K562 (cell line): ENCODE measurements at regions not wholly inside any gene's neighbourhood (a gene's known extent, or its start where the extent isn't known, plus 50 kb on each side); places are given as distances from the start of the nearest gene placed in this dataset.

Experiments used
- ATAC-seq: fragments of 200-7000 bp; cut with Tn5 transposase; 3 replicates; pipeline ENCODE4 v1.9.1; 2020; ENCODE audit warnings: moderate library complexity
- BruUV-seq: library from RNA; stranded (reverse); fragments of 400-500 nt; replicated peaks from 2 replicates; lab custom pipeline; 2021; lab: Mats Ljungman, UMichigan
- CTCF ChIA-PET: fragments of 300-600 bp; formaldehyde crosslinking; extraction: SDS; loops from one replicate; lab custom pipeline; 2021; ENCODE audit warnings: low intra/inter-chr PET ratio; lab: Yijun Ruan, JAX
- POLR2A ChIA-PET: fragments of 300-600, 350-650 bp; sonication (Branson Sonifier 250); formaldehyde crosslinking; extraction: SDS; loops from one replicate; lab custom pipeline; 2021; ENCODE audit warnings: antibody characterized with exemption, inconsistent platforms; lab: Yijun Ruan, JAX
- DNase-seq, 4 experiments: peaks; one replicate each; pipeline versions ENCODE4 v3.0.0 to v3.0.0-alpha.2; 2011 to 2018; ENCODE audit warnings: low spot score in 3 of 4, mixed read lengths in 3 of 4; ENCODE audit errors: extremely low read depth in 1 of 4
- FAIRE-seq: peaks from 2 replicates; lab custom pipeline; 2011; peaks lifted over from hg19 to GRCh38; lab: Jason Lieb, UNC
- H2AFZ ChIP-seq: 2 replicates; pipeline ENCODE4 v1.6.0; 2011; ENCODE audit warnings: low read depth, low read length, control low read depth, inconsistent platforms
- H3K27ac ChIP-seq: fragments of 200-600 bp; 3 replicates; pipeline ENCODE4 v1.8.0; 2011; ENCODE audit warnings: low read depth, mild to moderate bottlenecking, control low read depth, inconsistent platforms, low read length, moderate library complexity, mixed read lengths; ENCODE audit errors: extremely low read depth
- H3K27me3 ChIP-seq, 2 experiments: fragments of 300-600 bp in 1 of 2; 2 replicates in 1 of 2; 3 replicates in 1 of 2; pipeline versions ENCODE4 v1.6.0 to v1.8.0; 2011; ENCODE audit warnings: inconsistent platforms in 2 of 2, low read length in 2 of 2, mild to moderate bottlenecking in 1 of 2, mixed read lengths in 1 of 2, moderate library complexity in 1 of 2; ENCODE audit not compliant: control insufficient read depth in 2 of 2, insufficient read depth in 2 of 2
- H3K36me3 ChIP-seq: fragments of 300-600 bp; 3 replicates; pipeline ENCODE4 v1.8.0; 2011; ENCODE audit warnings: mild to moderate bottlenecking, low read length, inconsistent platforms; ENCODE audit not compliant: control insufficient read depth, insufficient read depth
- H3K4me1 ChIP-seq, 2 experiments: fragments of 200-600 bp in 1 of 2; replicated peaks in 1 of 2; 2 replicates in 1 of 2; 3 replicates in 1 of 2; pipeline versions ENCODE4 v1.5.1 to v1.8.0; 2011; ENCODE audit warnings: inconsistent platforms in 2 of 2, low read length in 2 of 2, mild to moderate bottlenecking in 1 of 2, mixed read lengths in 1 of 2, moderate library complexity in 1 of 2; ENCODE audit not compliant: control insufficient read depth in 2 of 2, insufficient read depth in 2 of 2
- H3K4me2 ChIP-seq: 2 replicates; pipeline ENCODE4 v1.6.1; 2011; ENCODE audit warnings: low read length, control low read depth, inconsistent platforms, mixed read lengths; ENCODE audit not compliant: insufficient read depth
- H3K4me3 ChIP-seq: fragments of 200-600 bp; sonication (generic), shearing (Covaris generic); 2 replicates; pipeline ENCODE4 v1.5.1; 2016; ENCODE audit warnings: control low read depth, inconsistent platforms
- H3K79me2 ChIP-seq: fragments of 200-600 bp; 3 replicates; pipeline ENCODE4 v1.8.0; 2011; ENCODE audit warnings: low read length, inconsistent platforms; ENCODE audit not compliant: control insufficient read depth, insufficient read depth
- H3K9ac ChIP-seq, 2 experiments: 2 replicates each; pipeline versions ENCODE4 v1.6.0 to v1.6.1; 2011; ENCODE audit warnings: low read depth in 2 of 2, low read length in 2 of 2, control low read depth in 1 of 2, inconsistent platforms in 1 of 2, mild to moderate bottlenecking in 1 of 2, mixed read lengths in 1 of 2; ENCODE audit not compliant: insufficient read depth in 1 of 2
- H3K9me1 ChIP-seq: one replicate; pipeline ENCODE4 v1.6.0; 2011; ENCODE audit warnings: inconsistent platforms, mild to moderate bottlenecking, low read length, moderate library complexity; ENCODE audit not compliant: control insufficient read depth, insufficient read depth
- H3K9me3 ChIP-seq: replicated peaks from 2 replicates; pipeline ENCODE4 v1.5.1; 2011; ENCODE audit warnings: low read depth, low read length, inconsistent platforms; ENCODE audit not compliant: control insufficient read depth, insufficient read depth
- H4K20me1 ChIP-seq: replicated peaks from 2 replicates; pipeline ENCODE4 v1.6.1; 2011; ENCODE audit warnings: low read length, inconsistent platforms, mixed read lengths; ENCODE audit not compliant: control insufficient read depth, insufficient read depth
- POU5F1 ChIP-seq: fragments of 150-350 bp; IDR thresholded peaks from 2 replicates; pipeline ENCODE4 v1.6.1; 2014; ENCODE audit warnings: borderline replicate concordance, low read length, low read depth, mild to moderate bottlenecking; ENCODE audit not compliant: partially characterized antibody
- RBM25 ChIP-seq: fragments of 200-400 bp; formaldehyde crosslinking; IDR thresholded peaks from 2 replicates; pipeline ENCODE4 v1.6.1; 2018; ENCODE audit warnings: low read length, low read depth, moderate library complexity; ENCODE audit not compliant: severe bottlenecking
- ZNF140 ChIP-seq: fragments of 250-450 bp; sonication (Bioruptor Pico); IDR thresholded peaks from 2 replicates; pipeline ENCODE4 v1.8.0; 2021; ENCODE audit warnings: moderate library complexity, mild to moderate bottlenecking, inconsistent platforms
- ZNF589 ChIP-seq: fragments of 200-800 bp; sonication (Bioruptor generic); IDR thresholded peaks from 2 replicates; pipeline ENCODE4 v1.6.1; 2016; ENCODE audit warnings: low read depth, missing genetic modification characterization, missing compliant biosample characterization
- WGBS: fragments of 100-300 bp; shearing (Covaris generic); methylation state at CpG from one replicate; pipeline ENCODE4 v1.1.6; 2016; ENCODE audit warnings: low coverage, mixed read lengths; ENCODE audit not compliant: insufficient coverage; ENCODE audit errors: missing lambda C conversion rate; 5-methylcytosine and 5-hydroxymethylcytosine counted together
- in situ Hi-C: fragments of 300-500 bp; cut with MboI; formaldehyde crosslinking; loops from 4 replicates; pipeline ENCODE4 v1.15.0; 2018; ENCODE audit warnings: inconsistent platforms, mixed read lengths
- intact Hi-C: fragments of 100-400 bp; cut with micrococcal nuclease; formaldehyde crosslinking; loops from 2 replicates; pipeline ENCODE4 v1.14.2; 2022
- TF ChIP-seq, protein P1 (sequence below), 3 experiments: IDR thresholded peaks in 2 of 3; conservative IDR thresholded peaks in 1 of 3; 2 replicates each; pipeline ENCODE4 v1.5.1; 2011 to 2012; ENCODE audit warnings: low read length in 3 of 3, mild to moderate bottlenecking in 3 of 3, control low read depth in 2 of 3, improper control_type of control experiment in 1 of 3, inconsistent platforms in 1 of 3, low read depth in 1 of 3, mixed read lengths in 1 of 3, moderate library complexity in 1 of 3; ENCODE audit not compliant: insufficient read depth in 2 of 3

DNA sequence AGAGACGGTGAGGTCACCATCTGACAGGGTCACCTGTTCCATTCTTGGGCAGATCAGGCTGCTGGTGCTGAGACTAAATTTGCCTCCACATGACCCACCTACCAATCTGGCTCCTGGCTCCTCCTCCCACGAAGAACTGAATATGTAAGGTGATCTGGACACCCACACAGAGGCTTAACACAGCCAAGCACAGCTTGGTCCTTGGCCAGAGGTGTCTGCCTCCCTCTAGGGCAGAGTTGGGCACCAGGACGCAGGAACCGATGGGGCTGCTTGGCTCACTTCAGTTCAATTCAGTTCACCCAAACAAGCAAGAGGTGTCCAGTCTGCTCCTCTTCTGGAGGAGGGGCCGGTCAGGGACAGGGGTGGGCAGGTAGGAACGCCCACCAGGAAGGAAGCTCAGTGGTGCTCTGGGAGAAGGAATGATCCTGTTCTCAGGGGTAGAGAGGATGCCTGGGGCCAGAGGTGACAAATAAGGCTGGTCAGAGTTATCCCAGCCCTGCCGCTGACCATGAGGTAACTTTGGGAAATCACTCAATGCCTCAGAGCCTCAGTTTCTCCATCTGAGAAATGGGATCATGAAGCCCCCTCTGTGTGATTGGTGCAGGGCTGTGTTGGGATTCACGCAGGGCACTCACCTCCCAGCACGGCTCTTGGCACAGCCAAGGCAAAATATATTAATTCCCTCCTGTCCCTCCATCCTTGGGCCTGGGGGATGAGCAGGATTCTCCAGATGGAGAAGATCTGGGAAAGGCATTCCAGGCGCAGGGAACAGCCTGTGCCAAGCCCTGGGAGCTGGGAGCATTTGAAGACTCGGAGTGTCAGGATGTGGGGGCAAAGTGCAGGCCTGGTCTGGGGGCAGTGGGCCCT lies 284.5 kb downstream of the PTPRU start:
- TF ChIP-seq RBM25: peak; percentile 49
- TF ChIP-seq ZNF140 (CRISPR knock-in tag): no peak
- TF ChIP-seq, all 486 proteins: peak for 1
- H3K36me3 ChIP-seq: no peaks in the 10 kb centered on the region
- FAIRE-seq (no peak), DNase-seq (no peak), ATAC-seq (no peak)
- intact Hi-C loops: no loop called here
- H3K9me1 ChIP-seq: no peaks in the 10 kb centered on the region
- H3K9me3 ChIP-seq: no peaks in the 10 kb centered on the region
- ChIA-PET CTCF (no interaction called here), POLR2A (no interaction called here)
- WGBS: under 1% methylated on average over 11 of the region's 11 CpGs
- no peak overlapping the region for H3K4me3 ChIP-seq
- H3K27me3 ChIP-seq: peaks cover 8 to 29% of the 10 kb centered on the region in 2 experiments; a peak in 3 of 5 replicates
- no peaks in the 10 kb centered on the region for H4K20me1 ChIP-seq
- H3K9ac ChIP-seq: no peak overlapping the region
- no TSS peak for BruUV-seq
- no peak overlapping the region for H3K27ac ChIP-seq
- H2AFZ ChIP-seq: no peak overlapping the region
- H3K79me2 ChIP-seq: no peaks in the 10 kb centered on the region
- no peak overlapping the region for H3K4me2 ChIP-seq
- in situ Hi-C loops: no loop called here
- H3K4me1 ChIP-seq: no peaks in the 10 kb centered on the region

DNA sequence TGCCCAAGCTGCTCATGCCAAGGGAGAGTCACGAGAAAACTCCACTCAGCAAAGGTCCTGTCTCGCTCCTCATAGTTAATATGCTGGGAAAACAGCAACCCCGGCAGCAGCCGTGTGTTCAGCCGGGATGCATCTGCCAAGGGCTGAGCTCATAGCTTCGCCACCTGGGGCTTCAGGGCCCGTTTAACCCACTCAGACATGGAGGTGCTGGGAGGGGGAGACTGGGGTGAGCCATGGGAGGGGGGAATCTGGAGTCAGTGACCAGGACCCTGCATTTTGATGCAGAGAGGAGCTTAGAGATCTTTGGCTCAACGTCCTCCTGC lies 283.4 kb downstream of the PTPRU start:
- ChIA-PET POLR2A (interaction anchor here (0.8 to 1.2 kb wide), 2 partner anchors 16 to 68 kb away, joined by 4 to 5 read pairs; no protein-coding TSS in a partner anchor), CTCF (no interaction called here)
- Histone ChIP-seq H3K27ac (no peak overlapping the region), H3K9me3 (no peaks in the 10 kb centered on the region), H3K36me3 (no peaks in the 10 kb centered on the region), H3K4me3 (no peak overlapping the region), H4K20me1 (no peaks in the 10 kb centered on the region), H3K4me2 (no peak overlapping the region), H3K79me2 (no peaks in the 10 kb centered on the region), H2AFZ (no peak overlapping the region), H3K27me3 (peaks cover 6 to 23% of the 10 kb centered on the region in 2 experiments; a peak in 3 of 5 replicates), H3K4me1 (no peaks in the 10 kb centered on the region), H3K9ac (no peak overlapping the region), H3K9me1 (no peaks in the 10 kb centered on the region)
- in situ Hi-C loops (no loop called here), intact Hi-C loops (loop anchor here (10.0 kb wide), 1 partner anchor 1185 kb away; no protein-coding TSS in a partner anchor)
- DNase-seq: no peak
- TF ChIP-seq ZNF589 (no peak), POU5F1 (no peak)
- TF ChIP-seq, protein P1, sequence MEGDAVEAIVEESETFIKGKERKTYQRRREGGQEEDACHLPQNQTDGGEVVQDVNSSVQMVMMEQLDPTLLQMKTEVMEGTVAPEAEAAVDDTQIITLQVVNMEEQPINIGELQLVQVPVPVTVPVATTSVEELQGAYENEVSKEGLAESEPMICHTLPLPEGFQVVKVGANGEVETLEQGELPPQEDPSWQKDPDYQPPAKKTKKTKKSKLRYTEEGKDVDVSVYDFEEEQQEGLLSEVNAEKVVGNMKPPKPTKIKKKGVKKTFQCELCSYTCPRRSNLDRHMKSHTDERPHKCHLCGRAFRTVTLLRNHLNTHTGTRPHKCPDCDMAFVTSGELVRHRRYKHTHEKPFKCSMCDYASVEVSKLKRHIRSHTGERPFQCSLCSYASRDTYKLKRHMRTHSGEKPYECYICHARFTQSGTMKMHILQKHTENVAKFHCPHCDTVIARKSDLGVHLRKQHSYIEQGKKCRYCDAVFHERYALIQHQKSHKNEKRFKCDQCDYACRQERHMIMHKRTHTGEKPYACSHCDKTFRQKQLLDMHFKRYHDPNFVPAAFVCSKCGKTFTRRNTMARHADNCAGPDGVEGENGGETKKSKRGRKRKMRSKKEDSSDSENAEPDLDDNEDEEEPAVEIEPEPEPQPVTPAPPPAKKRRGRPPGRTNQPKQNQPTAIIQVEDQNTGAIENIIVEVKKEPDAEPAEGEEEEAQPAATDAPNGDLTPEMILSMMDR (IDR thresholded peaks at IDR 0.05 in 2 of 3, conservative IDR thresholded peaks at IDR 0.05 in 1 of 3; ENCODE audit: insufficient read depth in 2 of 3, low read depth in 1 of 3, low read length in 3 of 3): no peak
- no peak for FAIRE-seq
- no peak for ATAC-seq
- BruUV-seq: no TSS peak
- WGBS: 0% methylated on average over 8 of the region's 8 CpGs
